Prostate gland (tissue), 2 donors: ENCODE measurements at regions not wholly inside any gene's neighbourhood (a gene's known extent, or its start where the extent isn't known, plus 50 kb on each side); places are given as distances from the start of the nearest gene placed in this dataset.
A peak's percentile ranks its signal among the peaks of the same experiment; 100 is the strongest.

Source experiments
- CTCF ChIP-seq, 4 experiments: fragments of 200-600 bp in 2 of 4; fragments of 450-650 bp in 2 of 4; sonication (generic) in 2 of 4; IDR thresholded peaks; 1 replicate in 3 of 4; 2 replicates in 1 of 4; pipeline ENCODE4 v1.5.1; 2016 to 2019; ENCODE audit warnings: antibody characterized with exemption in 4 of 4, mild to moderate bottlenecking in 2 of 4, moderate library complexity in 2 of 4
- POLR2A ChIP-seq: fragments of 450-650 bp; IDR thresholded peaks from one replicate; pipeline ENCODE4 v1.6.1; 2016; ENCODE audit warnings: antibody characterized with exemption, mild to moderate bottlenecking
- POLR2AphosphoS5 ChIP-seq: sonication (generic); formaldehyde crosslinking; IDR thresholded peaks from one replicate; pipeline ENCODE4 v1.6.1; 2017; ENCODE audit warnings: antibody characterized with exemption

DNA sequence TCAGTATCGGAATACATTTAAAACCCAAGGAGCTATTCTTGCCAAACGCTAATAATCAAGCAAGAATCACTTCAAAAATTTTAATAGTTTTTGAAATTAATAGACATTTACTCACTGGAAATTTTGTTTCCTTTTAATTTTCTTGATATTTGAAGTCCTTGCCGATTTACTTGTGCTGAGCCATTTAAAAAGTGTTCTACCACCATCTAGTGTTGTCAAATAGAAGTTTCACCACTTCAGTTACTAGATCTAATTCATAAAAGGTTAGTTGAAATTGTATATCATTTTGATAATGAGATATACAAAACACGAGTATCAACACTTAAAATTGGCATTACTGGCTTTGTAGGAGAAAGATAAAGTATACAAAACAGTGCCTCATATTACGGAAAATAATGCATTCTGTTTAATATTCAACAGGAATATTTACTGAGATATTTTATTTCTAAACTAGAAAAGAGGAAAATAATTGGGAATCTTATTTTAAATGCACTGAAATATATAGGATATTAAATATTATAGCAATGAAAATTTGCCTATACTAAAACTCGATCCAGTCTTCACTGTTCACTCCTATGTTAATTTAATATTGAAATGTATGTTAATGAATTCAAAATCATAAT lies 664.8 kb upstream of the SEMA3D start:
- TF ChIP-seq CTCF (IDR thresholded peaks at IDR 0.05) (peak in 2 of 4 experiments; percentile 27 to 37), POLR2A (no peak), POLR2AphosphoS5 (no peak)
